Right ventricle myocardium superior (tissue), 1 donor: ENCODE measurements at regions not wholly inside any gene's neighbourhood (a gene's known extent, or its start where the extent isn't known, plus 50 kb on each side); places are given as distances from the start of the nearest gene placed in this dataset.

Experiments
- ATAC-seq: fragments of 200-7000 bp; cut with Tn5 transposase; one replicate; pipeline ENCODE4 v1.9.1; 2020; ENCODE audit warnings: mild to moderate bottlenecking; ENCODE audit not compliant: poor library complexity
- DNase-seq: peaks from one replicate; pipeline ENCODE4 v3.0.0-alpha.2; 2020
- intact Hi-C: fragments of 100-400 bp; cut with DNase I; formaldehyde crosslinking; loops from one replicate; pipeline ENCODE4 v1.11.2; 2022
- donor health status: DM: no; HTN: yes; CAD: no; lungs with severe emphysema.

- DNase-seq (no peak), ATAC-seq (no peak)
- intact Hi-C loops = no loop called here
Observed at GRCh38 chr14:85445151-85445795, 84.7 kb upstream of the FLRT2 start.

GRCh38 chr14:85447883-85448282, 82.1 kb upstream of the FLRT2 start:
- intact Hi-C loops = no loop called here
- no peak for DNase-seq
- ATAC-seq = no peak

GRCh38 chr14:85451421-85451820, 78.5 kb upstream of the FLRT2 start:
- DNase-seq = no peak
- intact Hi-C loops = no loop called here
- no peak for ATAC-seq

GRCh38 chr14:85453401-85454225, 76.3 kb upstream of the FLRT2 start:
- ATAC-seq (no peak), DNase-seq (no peak)
- intact Hi-C loops = no loop called here

DNA sequence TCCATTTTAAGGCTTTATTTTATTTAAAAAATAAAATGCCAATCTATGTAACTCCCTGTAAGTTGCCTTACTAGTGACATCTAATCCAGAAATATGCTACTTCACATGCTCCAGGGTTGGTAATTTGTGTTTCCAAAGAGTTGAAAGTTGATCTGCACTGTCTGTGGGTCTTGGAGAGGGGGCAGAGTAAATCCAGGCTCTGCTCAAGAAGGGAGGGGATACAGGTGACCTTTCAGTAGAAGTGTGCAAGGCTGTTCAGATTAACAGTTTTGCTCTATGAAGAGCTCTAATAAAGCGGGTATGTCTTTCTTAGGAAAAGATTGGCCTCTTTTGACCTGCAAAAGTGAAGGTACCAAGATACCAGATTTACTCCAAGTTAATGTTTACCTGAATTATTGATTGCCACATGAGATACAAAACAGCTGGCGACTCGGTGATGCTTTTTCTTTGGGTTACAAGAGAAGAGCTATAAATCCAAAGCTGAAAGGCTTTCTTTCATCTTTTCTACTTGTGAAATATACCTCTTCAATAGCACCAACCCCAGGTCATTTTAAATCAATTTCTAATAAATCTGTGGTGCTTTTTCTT, 75.6 kb upstream of the FLRT2 start:
- DNase-seq (no peak), ATAC-seq (no peak)
- intact Hi-C loops = no loop called here

DNA sequence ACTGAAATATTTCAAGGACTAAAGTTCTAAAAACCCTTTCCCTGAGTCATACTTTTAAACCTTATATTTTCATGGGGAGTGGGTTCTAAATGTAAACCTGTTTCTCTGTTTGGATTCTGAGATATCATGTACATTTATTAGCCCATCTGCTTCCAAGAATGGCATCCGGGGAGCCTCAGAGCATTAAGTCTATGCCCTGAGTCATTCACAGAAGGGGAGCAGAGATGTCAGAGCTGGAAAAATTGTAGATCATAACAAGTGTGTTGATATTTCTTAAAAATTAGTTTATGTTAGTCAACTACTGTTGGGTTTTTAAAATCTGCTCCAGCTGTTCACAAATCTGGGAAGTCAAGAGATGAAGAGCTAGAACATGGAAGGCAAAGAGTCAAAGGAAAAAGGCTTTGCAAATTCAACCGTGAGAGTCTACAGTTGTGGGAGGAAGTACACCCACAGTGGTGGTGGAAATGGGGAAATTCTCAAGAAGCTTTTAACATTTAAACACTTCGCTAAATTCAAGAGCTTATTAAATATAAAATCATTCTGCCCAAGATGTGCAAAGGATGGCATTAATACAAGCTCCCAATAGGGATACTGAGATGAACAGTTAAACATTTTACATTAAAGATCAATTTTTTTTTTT, 70.5 kb upstream of the FLRT2 start:
- ATAC-seq = no peak
- intact Hi-C loops = no loop called here
- no peak for DNase-seq

DNA sequence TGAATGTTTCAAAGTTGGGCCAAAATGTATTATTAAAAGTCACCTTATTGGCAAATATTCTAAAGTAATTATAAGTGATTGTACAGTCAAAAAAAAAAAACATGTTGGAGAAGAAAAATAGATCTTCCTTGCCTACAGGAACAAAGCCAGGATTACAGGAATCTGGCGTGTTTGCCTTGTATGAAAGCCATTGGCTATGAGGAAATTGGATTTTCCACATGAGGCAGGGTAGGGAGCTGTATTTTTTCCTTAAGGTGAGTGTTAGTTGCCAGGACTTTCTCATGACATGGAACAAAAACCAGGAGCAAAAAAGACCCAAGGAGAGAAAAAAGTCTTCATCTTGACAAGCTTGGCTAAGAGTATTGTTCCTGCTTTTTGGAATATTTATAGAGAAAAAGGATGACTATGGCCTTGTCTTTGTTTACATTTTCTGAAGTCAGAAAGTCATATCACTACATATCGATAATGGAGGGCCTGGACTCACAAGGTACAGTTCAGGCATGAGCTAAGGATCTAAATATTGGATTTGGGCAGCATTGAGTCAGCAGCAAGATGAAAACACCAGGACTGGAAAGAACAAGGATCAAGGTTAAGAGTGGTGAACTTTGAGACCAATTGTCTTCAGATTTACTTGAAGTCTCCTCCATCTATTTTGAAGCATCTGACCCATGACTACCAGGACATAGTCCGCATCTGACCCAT, 68.4 kb upstream of the FLRT2 start:
- ATAC-seq (no peak), DNase-seq (no peak)
- intact Hi-C loops = no loop called here

DNA sequence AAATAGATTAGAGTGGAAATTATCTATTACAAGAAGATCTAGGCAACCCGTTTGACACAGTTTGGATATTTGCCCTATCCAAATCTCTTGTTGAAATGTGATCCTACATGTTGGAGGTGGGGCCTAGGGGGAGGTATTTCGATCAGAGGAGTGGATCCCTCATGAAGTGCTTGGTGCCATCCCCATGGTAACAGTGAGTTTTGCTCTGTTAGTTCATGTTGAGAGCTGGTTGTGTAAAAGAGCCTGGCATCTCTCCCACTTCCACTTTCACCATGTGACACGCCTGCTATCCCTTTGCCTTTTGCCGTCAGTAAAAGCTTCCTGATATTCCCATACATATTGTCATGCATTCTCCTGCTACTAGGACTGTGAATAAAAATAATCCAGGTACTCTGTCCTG, 66.4 kb upstream of the FLRT2 start:
- ATAC-seq (peak; percentile 39), DNase-seq (no peak)
- intact Hi-C loops = no loop called here

DNA sequence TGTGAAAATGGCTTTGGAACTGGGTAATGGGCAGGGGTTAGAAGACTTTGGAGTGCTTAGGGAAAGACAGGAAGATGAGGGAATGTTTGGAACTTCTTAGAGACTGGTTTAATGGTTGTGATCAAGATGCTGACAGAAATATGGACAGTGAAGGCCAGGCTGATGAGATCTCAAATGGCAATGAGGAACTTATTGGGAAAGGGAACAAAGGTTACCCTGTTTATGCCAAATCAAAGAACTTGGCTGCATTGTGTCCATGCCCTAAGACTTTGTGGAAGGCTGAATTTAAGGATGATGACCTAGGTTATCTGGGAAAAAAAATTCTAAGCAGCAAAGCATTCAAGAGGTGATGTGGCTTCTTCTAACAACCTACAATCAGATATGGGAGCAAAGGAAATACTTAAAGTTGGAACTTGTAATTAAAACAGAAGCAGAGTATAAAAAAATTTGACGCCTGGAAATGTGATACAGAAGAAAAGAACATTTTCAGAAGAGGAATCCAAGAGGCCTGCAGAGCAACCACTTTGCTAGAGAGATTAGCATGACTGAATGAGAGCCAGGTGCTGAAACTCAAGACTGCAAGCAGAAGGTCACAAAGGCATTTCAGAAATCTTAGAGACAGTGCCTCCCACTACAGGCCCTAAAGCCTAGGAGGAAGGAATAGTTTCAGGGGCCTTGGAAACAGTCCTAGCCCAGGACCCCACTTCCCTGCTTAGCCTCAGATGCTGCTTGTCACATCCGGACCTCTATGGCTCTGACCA, 65.6 kb upstream of the FLRT2 start:
- intact Hi-C loops = no loop called here
- DNase-seq (no peak), ATAC-seq (no peak)

- intact Hi-C loops = no loop called here
- DNase-seq (no peak), ATAC-seq (no peak)
Observed at GRCh38 chr14:85466678-85467077, 63.3 kb upstream of the FLRT2 start.

GRCh38 chr14:85468816-85469215, 61.1 kb upstream of the FLRT2 start:
- intact Hi-C loops = no loop called here
- DNase-seq = no peak
- no peak for ATAC-seq

GRCh38 chr14:85471156-85471555, 58.8 kb upstream of the FLRT2 start:
- DNase-seq (no peak), ATAC-seq (no peak)
- intact Hi-C loops = no loop called here

- peak; percentile 29 for DNase-seq
- ATAC-seq = no peak
Observed at GRCh38 chr14:85471744-85472143, 58.2 kb upstream of the FLRT2 start.

GRCh38 chr14:85474431-85474830, 55.5 kb upstream of the FLRT2 start:
- intact Hi-C loops = no loop called here
- ATAC-seq = no peak

More at GRCh38 chr14:85471744-85472143, 58.2 kb upstream of the FLRT2 start:
- intact Hi-C loops = no loop called here

GRCh38 chr14:85475113-85475512, 54.8 kb upstream of the FLRT2 start:
- intact Hi-C loops = no loop called here
- ATAC-seq (peak; percentile 55), DNase-seq (no peak)

More at GRCh38 chr14:85474431-85474830, 55.5 kb upstream of the FLRT2 start:
- DNase-seq = no peak

DNA sequence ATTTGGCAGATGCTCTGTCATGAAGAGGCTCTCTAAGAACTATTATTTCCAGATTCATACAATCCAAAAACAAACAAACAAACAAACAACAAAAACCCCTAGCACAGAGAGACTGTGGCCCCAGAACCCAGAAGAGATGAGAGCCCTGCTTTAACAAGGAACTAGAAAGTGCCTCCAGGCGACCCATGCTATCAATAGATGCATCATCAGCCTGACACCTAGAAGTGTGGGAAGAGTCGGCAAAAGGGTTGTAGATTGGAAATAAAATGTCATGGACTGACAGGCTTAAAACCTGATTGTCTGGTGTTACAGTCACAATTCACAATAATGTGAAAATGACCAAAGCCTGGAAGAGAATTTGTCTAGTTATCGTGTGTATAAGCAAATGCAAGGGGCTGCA, 50.6 kb upstream of the FLRT2 start:
- DNase-seq = no peak
- intact Hi-C loops = no loop called here
- no peak for ATAC-seq

DNA sequence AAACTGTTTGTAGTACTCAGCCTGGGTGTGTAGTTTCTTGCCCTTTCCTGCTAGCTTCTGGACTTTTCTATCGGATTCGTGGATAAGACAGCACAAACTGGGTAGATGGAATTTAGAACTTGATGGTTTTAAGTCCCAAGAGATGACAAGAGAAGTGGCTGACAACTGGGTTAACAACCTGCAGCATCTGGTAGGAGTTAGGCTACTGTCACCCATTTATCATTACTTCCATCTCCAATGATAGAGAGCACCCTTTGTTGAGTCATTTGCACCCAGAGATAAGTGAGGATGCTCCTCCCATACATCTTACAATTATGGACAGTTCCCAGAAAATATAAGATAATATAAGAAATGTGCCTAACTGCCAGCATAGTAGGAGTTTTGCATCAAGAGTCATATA, 50.2 kb upstream of the FLRT2 start:
- intact Hi-C loops = no loop called here
- ATAC-seq (no peak), DNase-seq (no peak)
